HUES64 (cell line): ENCODE measurements at regions not wholly inside any gene's neighbourhood (a gene's known extent, or its start where the extent isn't known, plus 50 kb on each side); places are given as distances from the start of the nearest gene placed in this dataset.

Experiments
- H3K27ac ChIP-seq: 2 replicates; pipeline ENCODE4 v1.7.0; 2013; ENCODE audit warnings: low read depth, low read length, inconsistent platforms
- H3K27me3 ChIP-seq: 2 replicates; pipeline ENCODE4 v1.6.1; 2013; ENCODE audit warnings: mild to moderate bottlenecking, low read length; ENCODE audit not compliant: insufficient read depth
- H3K36me3 ChIP-seq: 2 replicates; pipeline ENCODE4 v1.6.1; 2013; ENCODE audit warnings: mild to moderate bottlenecking, low read length; ENCODE audit not compliant: insufficient read depth
- H3K4me1 ChIP-seq: 2 replicates; pipeline ENCODE4 v1.6.1; 2013; ENCODE audit warnings: mild to moderate bottlenecking, low read length, moderate library complexity; ENCODE audit not compliant: insufficient read depth
- H3K4me3 ChIP-seq: 2 replicates; pipeline ENCODE4 v1.5.1; 2013; ENCODE audit warnings: mild to moderate bottlenecking, low read length, moderate library complexity
- H3K9ac ChIP-seq: 2 replicates; pipeline ENCODE4 v1.6.1; 2013; ENCODE audit warnings: mild to moderate bottlenecking, low read depth, low read length
- H3K9me3 ChIP-seq: 2 replicates; pipeline ENCODE4 v1.6.1; 2013; ENCODE audit warnings: low read depth, low read length; ENCODE audit not compliant: insufficient read depth
- WGBS: fragments of 150-250, 120-280 bp; methylation state at CpG from one replicate; pipeline ENCODE4 v1.1.7; 2013; ENCODE audit warnings: missing lambda C conversion rate; 5-methylcytosine and 5-hydroxymethylcytosine counted together

DNA sequence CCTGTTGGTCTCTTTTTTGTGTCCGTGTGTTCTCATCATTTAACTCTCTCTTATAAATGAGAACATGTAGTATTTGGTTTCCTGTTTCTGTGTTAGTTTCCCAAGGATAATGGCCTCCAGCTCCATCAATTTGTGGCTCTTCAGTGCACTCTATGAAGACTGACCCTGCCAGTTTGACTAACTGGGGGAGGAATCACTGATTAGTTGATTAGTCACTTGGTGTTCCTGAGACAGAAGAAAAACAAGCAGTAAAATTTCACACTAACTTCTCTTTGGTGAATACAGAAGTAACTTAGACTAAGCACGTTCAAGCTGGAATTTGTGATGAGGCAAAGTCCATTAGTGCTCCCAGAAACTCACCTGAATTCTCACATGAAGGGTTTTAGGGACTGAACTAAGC lies 495.8 kb upstream of the RORB start:
- Histone ChIP-seq H3K36me3 (no peaks in the 10 kb centered on the region), H3K27ac (no peak overlapping the region), H3K27me3 (no peaks in the 10 kb centered on the region), H3K4me1 (peaks cover 27% of the 10 kb centered on the region), H3K9ac (no peak overlapping the region), H3K4me3 (no peak overlapping the region), H3K9me3 (no peaks in the 10 kb centered on the region)
- WGBS: 91% methylated on average over 1 of the region's 2 CpGs

DNA sequence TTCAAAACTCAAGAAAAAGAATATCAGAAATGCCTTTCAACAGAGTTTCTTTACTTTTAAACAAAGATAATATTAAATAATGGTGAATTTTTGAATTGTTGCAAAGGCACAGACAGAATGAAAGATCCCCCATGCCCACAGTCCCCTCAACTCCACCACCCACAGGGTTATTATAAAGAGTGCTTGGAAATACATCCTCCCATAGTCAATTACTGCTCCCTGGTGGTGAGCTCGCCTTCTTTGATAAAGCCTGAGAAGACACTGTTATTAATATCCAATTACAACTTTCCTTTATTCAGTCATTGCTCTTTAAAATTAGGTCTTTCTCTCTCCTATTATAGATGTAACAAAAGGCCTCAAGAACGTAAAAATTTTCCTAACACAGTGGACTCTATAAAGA lies 490.2 kb upstream of the RORB start:
- Histone ChIP-seq H3K9ac (no peak overlapping the region), H3K36me3 (no peaks in the 10 kb centered on the region), H3K27ac (no peak overlapping the region), H3K4me3 (no peak overlapping the region), H3K27me3 (no peaks in the 10 kb centered on the region), H3K9me3 (no peaks in the 10 kb centered on the region), H3K4me1 (no peaks in the 10 kb centered on the region)
- 79% methylated on average over 2 of the region's 2 CpGs for WGBS

- Histone ChIP-seq H3K27me3 (no peaks in the 10 kb centered on the region), H3K4me1 (no peaks in the 10 kb centered on the region), H3K36me3 (no peaks in the 10 kb centered on the region), H3K4me3 (no peak overlapping the region), H3K27ac (no peak overlapping the region), H3K9ac (no peak overlapping the region), H3K9me3 (no peaks in the 10 kb centered on the region)
- 95% methylated on average over 3 of the region's 3 CpGs for WGBS
These were observed 489.3 kb upstream of the RORB start for GRCh38 chr9:74007833-74008232.

- no peak overlapping the region for H3K27ac ChIP-seq
- H3K9ac ChIP-seq: no peak overlapping the region
- H3K9me3 ChIP-seq: no peaks in the 10 kb centered on the region
- H3K36me3 ChIP-seq: no peaks in the 10 kb centered on the region
- H3K27me3 ChIP-seq: no peaks in the 10 kb centered on the region
- H3K4me3 ChIP-seq: no peak overlapping the region
- H3K4me1 ChIP-seq: no peaks in the 10 kb centered on the region
These were observed 481.1 kb upstream of the RORB start for GRCh38 chr9:74016004-74016403.

- no peaks in the 10 kb centered on the region for H3K27me3 ChIP-seq
- no peaks in the 10 kb centered on the region; the same call in 1 of the 2 replicates for H3K4me1 ChIP-seq
- 92% methylated on average over 3 of the region's 4 CpGs for WGBS
- H3K36me3 ChIP-seq: no peaks in the 10 kb centered on the region
- no peak overlapping the region for H3K9ac ChIP-seq
- H3K4me3 ChIP-seq: no peak overlapping the region
- no peak overlapping the region for H3K27ac ChIP-seq
- no peaks in the 10 kb centered on the region for H3K9me3 ChIP-seq
These were observed 471.7 kb upstream of the RORB start for GRCh38 chr9:74025402-74025925.

DNA sequence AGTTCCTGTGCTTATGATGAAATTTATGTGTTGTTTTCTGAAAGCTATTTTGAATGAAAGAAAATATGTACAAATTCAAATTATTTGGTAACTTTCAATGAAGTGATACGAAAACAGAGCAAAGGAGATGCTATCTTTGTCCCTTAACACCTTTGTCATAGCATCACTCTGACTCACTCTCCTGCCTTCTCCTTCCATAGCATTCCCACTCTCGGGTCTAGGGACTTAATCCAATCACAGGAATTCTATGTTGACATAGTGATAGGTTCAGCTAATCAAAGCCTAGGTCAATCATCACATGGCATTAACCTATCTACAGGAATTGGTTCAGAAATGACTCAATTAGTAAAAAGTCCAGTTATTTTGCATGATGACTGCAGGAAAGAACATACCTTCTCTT lies 464.7 kb upstream of the RORB start:
- Histone ChIP-seq H3K4me3 (no peak overlapping the region), H3K27ac (no peak overlapping the region), H3K36me3 (no peaks in the 10 kb centered on the region), H3K9ac (no peak overlapping the region), H3K27me3 (no peaks in the 10 kb centered on the region), H3K4me1 (peaks cover 26% of the 10 kb centered on the region), H3K9me3 (no peaks in the 10 kb centered on the region)
- 83% methylated on average over 2 of the region's 2 CpGs for WGBS

DNA sequence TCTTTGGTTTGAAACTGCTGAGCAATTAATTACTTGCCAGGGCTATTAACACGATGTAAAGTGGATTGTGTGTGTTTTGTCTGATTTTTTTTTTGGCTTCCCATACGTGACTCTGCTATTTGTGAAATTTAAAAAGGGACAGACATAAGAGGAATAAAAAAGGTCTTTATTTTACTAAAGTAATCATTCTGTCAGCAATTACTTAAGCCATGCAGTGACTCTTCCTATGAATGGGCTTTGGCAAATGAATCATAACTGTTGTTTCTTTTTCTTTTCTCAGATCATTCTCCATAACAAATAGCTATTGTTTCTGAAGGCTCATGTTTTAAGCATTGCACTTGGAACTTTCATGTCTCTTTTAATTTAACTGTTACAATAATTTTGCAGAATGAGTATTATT lies 461.3 kb upstream of the RORB start:
- no peak overlapping the region for H3K9ac ChIP-seq
- no peaks in the 10 kb centered on the region for H3K27me3 ChIP-seq
- no peak overlapping the region for H3K27ac ChIP-seq
- no peaks in the 10 kb centered on the region for H3K9me3 ChIP-seq
- H3K4me1 ChIP-seq: peaks cover 32% of the 10 kb centered on the region
- H3K4me3 ChIP-seq: no peak overlapping the region
- no peaks in the 10 kb centered on the region for H3K36me3 ChIP-seq
- WGBS: 50% methylated on average over 2 of the region's 2 CpGs

DNA sequence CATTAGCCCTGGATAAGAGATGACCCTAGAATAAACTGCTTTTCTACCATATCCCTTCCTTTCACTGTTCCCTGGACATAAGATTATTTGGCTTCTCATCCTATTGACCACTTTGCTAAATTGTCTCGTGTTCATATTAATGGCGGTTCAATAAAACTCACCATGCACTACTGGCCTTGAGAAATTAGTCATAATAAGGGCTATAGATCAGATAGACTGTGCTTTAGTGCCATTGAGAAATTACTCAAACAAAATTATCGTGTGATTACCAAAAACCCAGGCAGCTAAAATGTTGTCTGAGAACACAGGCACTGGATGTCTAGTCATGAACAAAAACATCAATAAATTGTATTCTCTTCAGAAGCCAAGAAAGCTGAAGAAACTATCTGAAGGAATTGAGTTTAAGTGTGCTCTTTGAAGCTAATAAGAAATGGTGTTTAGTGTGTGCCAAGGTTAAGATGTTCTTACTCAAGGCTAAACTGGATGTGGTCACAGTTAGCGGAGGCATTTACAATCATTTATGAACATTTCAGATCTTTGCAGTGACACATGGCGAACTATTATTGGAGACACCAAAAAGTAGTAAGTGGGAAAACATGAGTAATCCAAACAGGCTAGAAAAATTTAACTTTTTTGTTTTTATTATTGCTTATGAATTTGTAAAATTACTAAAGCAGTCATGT lies 460.4 kb upstream of the RORB start:
- Histone ChIP-seq H3K27me3 (no peaks in the 10 kb centered on the region), H3K36me3 (no peaks in the 10 kb centered on the region), H3K9me3 (no peaks in the 10 kb centered on the region), H3K4me1 (peaks cover 25% of the 10 kb centered on the region), H3K4me3 (no peak overlapping the region), H3K9ac (no peak overlapping the region), H3K27ac (no peak overlapping the region)
- WGBS: 96% methylated on average over 5 of the region's 5 CpGs

DNA sequence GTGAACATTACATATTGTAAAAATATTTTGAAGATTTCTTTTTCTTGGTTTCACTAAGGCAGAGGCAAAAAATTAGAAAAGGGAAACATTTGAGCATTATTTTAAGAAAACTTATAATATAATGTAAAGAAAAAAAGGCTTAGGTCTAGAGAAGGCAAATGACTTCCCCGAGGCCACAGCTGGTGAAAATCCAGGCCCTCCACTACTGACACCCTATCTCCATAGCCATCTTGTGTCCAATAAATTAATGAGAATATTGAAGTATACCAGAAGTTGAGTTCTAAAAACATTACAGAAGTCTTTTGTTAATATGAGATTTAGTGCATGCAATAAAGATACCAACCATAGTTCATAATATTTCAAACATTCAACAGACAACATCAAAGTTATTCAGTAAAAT lies 459.9 kb upstream of the RORB start:
- Histone ChIP-seq H3K4me1 (peaks cover 25% of the 10 kb centered on the region), H3K36me3 (no peaks in the 10 kb centered on the region), H3K27ac (no peak overlapping the region), H3K27me3 (no peaks in the 10 kb centered on the region), H3K4me3 (no peak overlapping the region), H3K9me3 (no peaks in the 10 kb centered on the region), H3K9ac (no peak overlapping the region)
- WGBS: no CpG with 5 or more reads among the region's 1 CpG

DNA sequence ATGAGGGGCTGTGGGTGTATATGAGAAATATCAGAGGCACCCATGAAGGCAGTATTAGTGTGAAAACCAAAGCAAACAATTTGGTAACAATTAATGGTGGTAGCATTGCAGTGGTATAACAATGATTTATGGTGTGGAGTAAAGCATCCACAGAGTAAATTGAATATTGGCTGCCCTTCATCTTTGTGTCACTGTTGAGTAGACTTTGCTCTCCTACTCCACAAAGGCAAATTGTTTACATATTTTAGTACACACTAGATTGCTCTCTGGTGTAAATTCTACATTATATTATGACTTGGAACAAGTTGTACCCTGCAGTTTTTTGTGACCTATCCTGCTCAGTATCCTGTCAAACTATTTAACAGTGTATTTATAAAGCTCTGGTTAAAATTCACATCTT lies 455.5 kb upstream of the RORB start:
- H3K9me3 ChIP-seq: no peaks in the 10 kb centered on the region
- H3K4me3 ChIP-seq: no peak overlapping the region
- H3K36me3 ChIP-seq: no peaks in the 10 kb centered on the region
- no peak overlapping the region for H3K27ac ChIP-seq
- H3K27me3 ChIP-seq: no peaks in the 10 kb centered on the region
- peaks cover 6% of the 10 kb centered on the region; the same call in 1 of the 2 replicates for H3K4me1 ChIP-seq
- H3K9ac ChIP-seq: no peak overlapping the region

- Histone ChIP-seq H3K36me3 (no peaks in the 10 kb centered on the region), H3K9me3 (no peaks in the 10 kb centered on the region), H3K4me3 (no peak overlapping the region), H3K27me3 (no peaks in the 10 kb centered on the region), H3K4me1 (no peaks in the 10 kb centered on the region), H3K9ac (no peak overlapping the region), H3K27ac (no peak overlapping the region)
- 94% methylated on average over 2 of the region's 3 CpGs for WGBS
These were observed 452.3 kb upstream of the RORB start for GRCh38 chr9:74044844-74045243.

DNA sequence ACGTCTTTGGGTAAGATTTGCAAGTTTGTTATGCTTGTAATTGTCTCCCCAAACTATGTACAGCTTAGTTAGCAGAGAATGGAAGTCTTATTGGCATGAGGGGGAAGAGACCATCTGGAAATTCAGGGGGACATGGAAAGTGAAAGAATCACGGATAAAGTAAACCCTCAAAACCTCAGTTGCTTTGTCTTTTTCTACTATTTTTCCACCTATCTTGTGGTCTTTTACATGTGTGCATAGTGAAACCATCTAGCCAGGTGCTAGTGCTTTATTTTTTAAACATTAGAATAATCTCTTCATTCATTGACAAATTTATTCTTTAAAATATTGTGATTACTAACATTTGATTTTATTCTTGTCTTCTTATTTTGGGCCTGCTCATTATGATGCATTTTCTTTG lies 441.1 kb upstream of the RORB start:
- Histone ChIP-seq H3K9ac (no peak overlapping the region), H3K4me3 (no peak overlapping the region)
- 98% methylated on average over 2 of the region's 2 CpGs for WGBS

More for the DNA sequence above, 441.1 kb upstream of the RORB start:
- peaks cover 23% of the 10 kb centered on the region for H3K9me3 ChIP-seq
- no peak overlapping the region for H3K27ac ChIP-seq
- no peaks in the 10 kb centered on the region for H3K36me3 ChIP-seq
- H3K27me3 ChIP-seq: no peaks in the 10 kb centered on the region
- H3K4me1 ChIP-seq: no peaks in the 10 kb centered on the region
